HEK293T (cell line): ENCODE measurements at regions not wholly inside any gene's neighbourhood (a gene's known extent, or its start where the extent isn't known, plus 50 kb on each side); places are given as distances from the start of the nearest gene placed in this dataset.

Source experiments
- SUZ12 ChIP-seq: fragments of 450-650 bp; IDR thresholded peaks from 2 replicates; pipeline ENCODE4 v1.6.1; 2016; ENCODE audit warnings: mild to moderate bottlenecking
- TARDBP ChIP-seq: fragments of 450-650 bp; IDR thresholded peaks from 2 replicates; pipeline ENCODE4 v1.6.1; 2016

DNA sequence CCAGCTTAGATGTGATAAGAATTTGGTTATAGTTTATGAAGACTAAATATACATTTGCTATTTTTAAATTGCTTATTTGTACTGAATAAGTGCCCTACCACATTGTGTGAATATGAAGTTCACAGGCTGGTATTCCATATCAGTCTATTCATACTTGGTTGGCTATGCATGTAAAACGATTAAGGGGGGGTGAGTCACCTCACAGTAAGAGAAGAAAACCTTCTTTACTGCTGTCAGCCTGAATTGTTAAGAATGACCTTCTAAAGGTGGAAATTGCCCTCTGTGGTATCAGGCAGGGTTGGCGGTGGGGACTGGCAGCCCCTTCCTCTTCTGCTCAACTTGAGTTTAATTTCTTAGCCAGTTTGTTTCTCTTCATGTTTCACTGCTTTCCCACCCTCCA lies 127.0 kb upstream of the RPS23 start:
- TF ChIP-seq SUZ12: no peak
- TF ChIP-seq TARDBP: no peak
